ENCODE measurements at regions not wholly inside any gene's neighbourhood (a gene's known extent, or its start where the extent isn't known, plus 50 kb on each side); places are given as distances from the start of the nearest gene placed in this dataset.

DNA sequence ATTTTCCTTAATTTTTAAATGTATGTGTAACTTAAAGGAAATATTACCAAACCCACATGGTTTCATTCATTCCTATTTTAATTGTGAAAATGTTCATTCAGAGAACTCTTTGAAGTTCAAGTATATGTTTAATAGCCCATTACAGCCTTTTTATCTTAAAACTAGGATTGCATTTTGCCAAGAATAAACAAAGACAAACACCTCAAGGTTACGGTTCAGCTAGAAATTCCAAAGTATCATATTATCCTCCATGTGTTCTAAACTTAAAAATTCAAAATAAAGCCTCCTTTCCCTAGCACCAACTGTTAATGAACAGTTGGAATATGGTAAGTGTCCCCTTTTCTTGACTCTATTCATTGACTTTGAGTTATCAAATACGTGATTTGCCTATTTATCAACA is 215.6 kb upstream of the SEMA3E start:
- TF ChIP-seq POLR2A (IDR thresholded peaks at IDR 0.05; ENCODE audit: low read depth, low read length) (no peak), SPI1 (IDR thresholded peaks at IDR 0.05; ENCODE audit: low read depth, low read length) (no peak), TAF1 (IDR thresholded peaks at IDR 0.05; ENCODE audit: low read depth, low read length) (no peak), POLR2AphosphoS5 (IDR thresholded peaks at IDR 0.05; ENCODE audit: low read depth, low read length) (no peak)

Measured in GM12891 (cell line).